Stimulated activated naive CD8-positive, alpha-beta T cell treated with anti-CD3 and anti-CD28 coated beads, Interleukin-15, amount 100 ng/mL, for 72 hours (primary cell): ENCODE measurements at regions not wholly inside any gene's neighbourhood (a gene's known extent, or its start where the extent isn't known, plus 50 kb on each side); places are given as distances from the start of the nearest gene placed in this dataset.
A peak's percentile ranks its signal among the peaks of the same experiment; 100 is the strongest.

Source experiments
- ATAC-seq: fragments of 150-1000 bp; cut with Tn5 transposase; 2 replicates; pipeline ENCODE4 v1.10.0; 2021; ENCODE audit warnings: mild to moderate bottlenecking, moderate library complexity
- DNase-seq, 2 donors: peaks; one replicate each; pipeline ENCODE4 v3.0.0; 2021 to 2022
- H3K27ac Mint-ChIP-seq, 2 donors: one replicate each; pipeline ENCODE4 v1.8.0; 2022; ENCODE audit warnings: mild to moderate bottlenecking in 2 of 2, mixed read lengths in 2 of 2, moderate library complexity in 2 of 2
- H3K27me3 Mint-ChIP-seq: one replicate; pipeline ENCODE4 v1.8.0; 2022; ENCODE audit warnings: mixed read lengths
- H3K4me1 Mint-ChIP-seq: one replicate; pipeline ENCODE4 v1.8.0; 2022; ENCODE audit warnings: mild to moderate bottlenecking, mixed read lengths
- H3K4me3 Mint-ChIP-seq, 2 donors: one replicate each; pipeline ENCODE4 v1.8.0; 2022; ENCODE audit warnings: mild to moderate bottlenecking in 2 of 2, mixed read lengths in 2 of 2, moderate library complexity in 1 of 2
- H3K9me3 Mint-ChIP-seq, 2 donors: one replicate each; pipeline ENCODE4 v1.8.0; 2022; ENCODE audit warnings: mixed read lengths in 2 of 2

DNA sequence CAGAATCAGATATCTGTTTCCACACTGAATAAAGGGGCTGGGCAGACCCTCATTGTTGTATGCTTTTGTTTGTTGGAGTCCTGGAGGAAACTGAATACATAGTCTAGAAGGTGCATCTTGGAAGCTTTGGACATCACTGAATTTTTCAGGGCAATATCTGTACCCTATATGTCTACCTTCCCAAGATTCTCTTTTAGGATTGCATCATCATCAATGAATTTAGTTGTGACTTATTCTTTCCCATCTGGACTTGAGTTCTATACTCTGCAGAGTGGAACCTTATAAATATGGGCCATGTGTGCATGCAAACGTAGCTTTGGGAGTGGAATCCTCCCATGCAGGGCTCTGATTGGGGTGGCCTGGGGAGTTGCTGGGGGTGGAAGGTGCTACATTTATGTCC lies 60.7 kb upstream of the PROKR2 start:
- no peaks in the 10 kb centered on the region for H3K4me1 Mint-ChIP-seq
- no peak overlapping the region for H3K4me3 Mint-ChIP-seq
- DNase-seq = no peak
- H3K9me3 Mint-ChIP-seq = peaks cover 0 to 5% of the 10 kb centered on the region in 2 donors
- no peak overlapping the region for H3K27ac Mint-ChIP-seq
- no peak for ATAC-seq
- H3K27me3 Mint-ChIP-seq = peaks cover 16% of the 10 kb centered on the region

DNA sequence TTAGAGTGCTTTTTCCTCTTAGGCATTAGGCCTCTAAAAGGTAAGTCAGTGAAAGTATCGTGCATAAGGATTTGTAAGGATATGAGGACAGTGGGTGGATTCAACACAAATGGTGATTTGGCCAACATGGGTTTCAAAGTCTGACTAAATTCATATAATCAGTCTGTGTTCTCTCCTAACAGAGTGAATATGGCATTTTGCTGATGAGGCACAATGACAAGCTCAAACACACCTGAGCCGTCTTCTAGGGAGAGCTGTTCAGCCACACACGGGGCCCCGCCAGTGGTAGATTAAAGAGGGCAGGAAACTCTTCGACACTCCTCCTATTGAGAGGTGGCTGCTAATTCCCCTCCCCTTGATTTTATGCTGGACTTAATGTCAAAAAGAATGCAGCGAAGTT lies 59.5 kb upstream of the PROKR2 start:
- Mint-ChIP-seq H3K9me3 (no peaks in the 10 kb centered on the region), H3K27ac (no peak overlapping the region), H3K4me1 (no peaks in the 10 kb centered on the region), H3K27me3 (peaks cover 26% of the 10 kb centered on the region), H3K4me3 (no peak overlapping the region)
- DNase-seq = no peak
- ATAC-seq = no peak

DNA sequence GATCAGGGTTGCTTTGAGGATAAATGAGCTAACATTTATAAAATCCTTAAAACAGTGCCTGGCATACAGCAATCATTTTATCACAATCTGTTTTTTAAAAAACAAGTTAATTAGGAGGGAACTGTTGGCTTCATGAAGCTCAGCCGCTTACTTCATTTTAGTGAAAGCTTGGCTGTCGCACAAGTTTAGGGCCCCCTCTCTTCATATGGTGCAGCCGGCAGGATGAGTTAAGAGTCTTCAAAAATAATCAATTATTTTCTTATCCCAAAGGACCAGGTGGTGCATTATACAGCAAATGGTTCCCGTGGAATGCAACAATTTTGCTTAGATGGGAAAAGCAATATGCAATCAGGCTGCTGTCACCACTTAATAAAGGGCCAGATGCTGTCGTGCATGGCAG lies 57.4 kb upstream of the PROKR2 start:
- Mint-ChIP-seq H3K4me1 (peaks cover 6% of the 10 kb centered on the region), H3K27me3 (peaks cover 39% of the 10 kb centered on the region), H3K9me3 (no peaks in the 10 kb centered on the region), H3K4me3 (no peak overlapping the region), H3K27ac (no peak overlapping the region)
- no peak for ATAC-seq
- DNase-seq = no peak

DNA sequence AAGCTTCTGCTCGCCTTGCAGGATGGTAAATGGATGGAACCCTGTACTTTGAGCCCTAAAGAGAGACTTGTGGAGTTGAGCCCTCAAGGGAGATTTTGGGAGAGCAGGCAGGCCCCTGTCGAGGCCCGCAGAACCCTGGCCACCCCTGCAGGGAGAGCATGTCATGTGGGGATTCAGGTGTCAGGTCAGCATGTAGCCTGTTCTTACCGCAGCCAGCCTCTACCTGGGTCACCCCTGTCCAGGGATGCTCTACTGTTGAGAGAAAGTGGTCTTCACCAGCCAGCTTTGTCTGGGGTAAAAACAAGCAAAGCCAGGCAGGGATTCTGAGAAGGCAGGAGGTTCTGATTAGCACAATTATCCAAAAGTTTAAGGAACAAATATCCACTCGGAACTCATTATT lies 55.6 kb upstream of the PROKR2 start:
- H3K9me3 Mint-ChIP-seq = no peaks in the 10 kb centered on the region
- H3K4me1 Mint-ChIP-seq = peaks cover 6% of the 10 kb centered on the region
- peaks cover 36% of the 10 kb centered on the region for H3K27me3 Mint-ChIP-seq
- no peak overlapping the region for H3K4me3 Mint-ChIP-seq
- H3K27ac Mint-ChIP-seq = no peak overlapping the region
- ATAC-seq = no peak
- no peak for DNase-seq

DNA sequence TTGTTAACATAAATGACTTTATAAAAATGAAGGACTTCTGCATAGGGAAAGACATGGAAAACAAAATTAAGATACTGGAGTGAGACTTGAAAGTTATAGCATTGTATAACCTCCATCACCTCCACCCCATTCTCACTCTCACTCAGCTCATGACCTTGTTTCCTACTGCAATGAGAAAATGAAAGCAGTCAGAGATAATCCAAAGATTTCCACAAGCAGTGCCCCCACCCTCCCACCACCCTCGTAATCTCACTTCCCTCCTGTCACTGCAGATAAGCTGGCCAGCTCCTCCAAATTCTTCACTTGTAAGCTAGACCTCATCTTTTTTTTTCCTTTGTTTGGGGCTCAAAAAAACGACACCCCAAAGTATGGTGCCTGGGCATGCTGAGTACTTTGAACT lies 52.9 kb upstream of the PROKR2 start:
- Mint-ChIP-seq H3K27ac (no peak overlapping the region), H3K4me1 (peaks cover 7% of the 10 kb centered on the region), H3K27me3 (peaks cover 46% of the 10 kb centered on the region), H3K4me3 (peak overlapping the region in 1 of 2 donors; percentile 20), H3K9me3 (peaks cover 2 to 7% of the 10 kb centered on the region in 2 donors)
- DNase-seq (no peak), ATAC-seq (peak; percentile 76)
